ENCODE measurements at regions not wholly inside any gene's neighbourhood (a gene's known extent, or its start where the extent isn't known, plus 50 kb on each side); places are given as distances from the start of the nearest gene placed in this dataset.

- no peaks in the 10 kb centered on the region for H3K36me3 ChIP-seq (ENCODE audit: control insufficient read depth in 2 of 2, insufficient read depth in 2 of 2, low read length in 2 of 2)
- no peaks in the 10 kb centered on the region for H3K4me1 ChIP-seq (ENCODE audit: control insufficient read depth, insufficient read depth, low read length)
- H3K27ac ChIP-seq (ENCODE audit: low read length) = no peak overlapping the region
- no peaks in the 10 kb centered on the region for H3K27me3 ChIP-seq (ENCODE audit: control insufficient read depth in 1 of 2, insufficient read depth in 2 of 2, low read length in 2 of 2)
- no peak overlapping the region for H3K9ac ChIP-seq (ENCODE audit: low read length in 2 of 2)
- H3K4me3 ChIP-seq (ENCODE audit: low read length in 2 of 2) = no peak overlapping the region
- no peaks in the 10 kb centered on the region for H3K9me3 ChIP-seq (ENCODE audit: control insufficient read depth in 2 of 2, low read length in 2 of 2)
These were observed 50.7 kb upstream of the KLF7 start for GRCh38 chr2:207216457-207216856.

GRCh38 chr2:207217442-207217841 lies 51.7 kb upstream of the KLF7 start:
- H3K4me3 ChIP-seq (ENCODE audit: low read length in 2 of 2) = no peak overlapping the region
- no peaks in the 10 kb centered on the region for H3K4me1 ChIP-seq (ENCODE audit: control insufficient read depth, insufficient read depth, low read length)
- no peaks in the 10 kb centered on the region for H3K27me3 ChIP-seq (ENCODE audit: control insufficient read depth in 1 of 2, insufficient read depth in 2 of 2, low read length in 2 of 2)
- H3K36me3 ChIP-seq (ENCODE audit: control insufficient read depth in 2 of 2, insufficient read depth in 2 of 2, low read length in 2 of 2) = no peaks in the 10 kb centered on the region
- no peak overlapping the region for H3K27ac ChIP-seq (ENCODE audit: low read length)
- no peak overlapping the region for H3K9ac ChIP-seq (ENCODE audit: low read length in 2 of 2)
- no peaks in the 10 kb centered on the region for H3K9me3 ChIP-seq (ENCODE audit: control insufficient read depth in 2 of 2, low read length in 2 of 2)

GRCh38 chr2:207219081-207219630 lies 53.4 kb upstream of the KLF7 start:
- Histone ChIP-seq H3K4me1 (ENCODE audit: control insufficient read depth, insufficient read depth, low read length) (peaks cover 2% of the 10 kb centered on the region), H3K36me3 (ENCODE audit: control insufficient read depth in 2 of 2, insufficient read depth in 2 of 2, low read length in 2 of 2) (no peaks in the 10 kb centered on the region), H3K27me3 (ENCODE audit: control insufficient read depth in 1 of 2, insufficient read depth in 2 of 2, low read length in 2 of 2) (no peaks in the 10 kb centered on the region), H3K27ac (ENCODE audit: low read length) (no peak overlapping the region), H3K9me3 (ENCODE audit: control insufficient read depth in 2 of 2, low read length in 2 of 2) (no peaks in the 10 kb centered on the region), H3K4me3 (ENCODE audit: low read length in 2 of 2) (no peak overlapping the region), H3K9ac (ENCODE audit: low read length in 2 of 2) (no peak overlapping the region)

GRCh38 chr2:207219676-207220501 lies 54.1 kb upstream of the KLF7 start:
- H3K4me1 ChIP-seq (ENCODE audit: control insufficient read depth, insufficient read depth, low read length) = peaks cover 9% of the 10 kb centered on the region
- H3K27ac ChIP-seq (ENCODE audit: low read length) = no peak overlapping the region
- no peaks in the 10 kb centered on the region for H3K36me3 ChIP-seq (ENCODE audit: control insufficient read depth in 2 of 2, insufficient read depth in 2 of 2, low read length in 2 of 2)
- H3K27me3 ChIP-seq (ENCODE audit: control insufficient read depth in 1 of 2, insufficient read depth in 2 of 2, low read length in 2 of 2) = no peaks in the 10 kb centered on the region
- H3K9me3 ChIP-seq (ENCODE audit: control insufficient read depth in 2 of 2, low read length in 2 of 2) = no peaks in the 10 kb centered on the region
- H3K4me3 ChIP-seq (ENCODE audit: low read length in 2 of 2) = no peak overlapping the region
- H3K9ac ChIP-seq (ENCODE audit: low read length in 2 of 2) = no peak overlapping the region

- Histone ChIP-seq H3K4me3 (ENCODE audit: low read length in 2 of 2) (no peak overlapping the region), H3K9me3 (ENCODE audit: control insufficient read depth in 2 of 2, low read length in 2 of 2) (no peaks in the 10 kb centered on the region), H3K9ac (ENCODE audit: low read length in 2 of 2) (no peak overlapping the region), H3K27ac (ENCODE audit: low read length) (no peak overlapping the region), H3K36me3 (ENCODE audit: control insufficient read depth in 2 of 2, insufficient read depth in 2 of 2, low read length in 2 of 2) (no peaks in the 10 kb centered on the region), H3K4me1 (ENCODE audit: control insufficient read depth, insufficient read depth, low read length) (peaks cover 13% of the 10 kb centered on the region), H3K27me3 (ENCODE audit: control insufficient read depth in 1 of 2, insufficient read depth in 2 of 2, low read length in 2 of 2) (no peaks in the 10 kb centered on the region)
These were observed 56.0 kb upstream of the KLF7 start for GRCh38 chr2:207221731-207222130.

GRCh38 chr2:207223051-207223450 lies 57.3 kb upstream of the KLF7 start:
- Histone ChIP-seq H3K36me3 (ENCODE audit: control insufficient read depth in 2 of 2, insufficient read depth in 2 of 2, low read length in 2 of 2) (no peaks in the 10 kb centered on the region), H3K9me3 (ENCODE audit: control insufficient read depth in 2 of 2, low read length in 2 of 2) (no peaks in the 10 kb centered on the region), H3K27ac (ENCODE audit: low read length) (no peak overlapping the region), H3K4me1 (ENCODE audit: control insufficient read depth, insufficient read depth, low read length) (peaks cover 26% of the 10 kb centered on the region), H3K4me3 (ENCODE audit: low read length in 2 of 2) (no peak overlapping the region), H3K27me3 (ENCODE audit: control insufficient read depth in 1 of 2, insufficient read depth in 2 of 2, low read length in 2 of 2) (no peaks in the 10 kb centered on the region), H3K9ac (ENCODE audit: low read length in 2 of 2) (no peak overlapping the region)

GRCh38 chr2:207224381-207224780 lies 58.6 kb upstream of the KLF7 start:
- Histone ChIP-seq H3K4me3 (ENCODE audit: low read length in 2 of 2) (no peak overlapping the region), H3K27me3 (ENCODE audit: control insufficient read depth in 1 of 2, insufficient read depth in 2 of 2, low read length in 2 of 2) (no peaks in the 10 kb centered on the region), H3K4me1 (ENCODE audit: control insufficient read depth, insufficient read depth, low read length) (peaks cover 39% of the 10 kb centered on the region), H3K9ac (ENCODE audit: low read length in 2 of 2) (no peak overlapping the region), H3K27ac (ENCODE audit: low read length) (no peak overlapping the region), H3K9me3 (ENCODE audit: control insufficient read depth in 2 of 2, low read length in 2 of 2) (no peaks in the 10 kb centered on the region), H3K36me3 (ENCODE audit: control insufficient read depth in 2 of 2, insufficient read depth in 2 of 2, low read length in 2 of 2) (no peaks in the 10 kb centered on the region)

- Histone ChIP-seq H3K4me1 (ENCODE audit: control insufficient read depth, insufficient read depth, low read length) (peaks cover 39% of the 10 kb centered on the region), H3K36me3 (ENCODE audit: control insufficient read depth in 2 of 2, insufficient read depth in 2 of 2, low read length in 2 of 2) (no peaks in the 10 kb centered on the region), H3K27ac (ENCODE audit: low read length) (no peak overlapping the region), H3K4me3 (ENCODE audit: low read length in 2 of 2) (no peak overlapping the region), H3K27me3 (ENCODE audit: control insufficient read depth in 1 of 2, insufficient read depth in 2 of 2, low read length in 2 of 2) (no peaks in the 10 kb centered on the region), H3K9ac (ENCODE audit: low read length in 2 of 2) (no peak overlapping the region), H3K9me3 (ENCODE audit: control insufficient read depth in 2 of 2, low read length in 2 of 2) (no peaks in the 10 kb centered on the region)
These were observed 59.2 kb upstream of the KLF7 start for GRCh38 chr2:207224791-207225482.

GRCh38 chr2:207225773-207226172 lies 60.0 kb upstream of the KLF7 start:
- H3K27ac ChIP-seq (ENCODE audit: low read length) = no peak overlapping the region
- no peaks in the 10 kb centered on the region for H3K36me3 ChIP-seq (ENCODE audit: control insufficient read depth in 2 of 2, insufficient read depth in 2 of 2, low read length in 2 of 2)
- no peak overlapping the region for H3K4me3 ChIP-seq (ENCODE audit: low read length in 2 of 2)
- no peak overlapping the region for H3K9ac ChIP-seq (ENCODE audit: low read length in 2 of 2)
- peaks cover 39% of the 10 kb centered on the region for H3K4me1 ChIP-seq (ENCODE audit: control insufficient read depth, insufficient read depth, low read length)
- no peaks in the 10 kb centered on the region for H3K9me3 ChIP-seq (ENCODE audit: control insufficient read depth in 2 of 2, low read length in 2 of 2)
- H3K27me3 ChIP-seq (ENCODE audit: control insufficient read depth in 1 of 2, insufficient read depth in 2 of 2, low read length in 2 of 2) = no peaks in the 10 kb centered on the region

- H3K36me3 ChIP-seq (ENCODE audit: control insufficient read depth in 2 of 2, insufficient read depth in 2 of 2, low read length in 2 of 2) = no peaks in the 10 kb centered on the region
- no peaks in the 10 kb centered on the region for H3K9me3 ChIP-seq (ENCODE audit: control insufficient read depth in 2 of 2, low read length in 2 of 2)
- H3K4me3 ChIP-seq (ENCODE audit: low read length in 2 of 2) = no peak overlapping the region
- H3K4me1 ChIP-seq (ENCODE audit: control insufficient read depth, insufficient read depth, low read length) = peaks cover 39% of the 10 kb centered on the region
- no peak overlapping the region for H3K9ac ChIP-seq (ENCODE audit: low read length in 2 of 2)
- no peaks in the 10 kb centered on the region for H3K27me3 ChIP-seq (ENCODE audit: control insufficient read depth in 1 of 2, insufficient read depth in 2 of 2, low read length in 2 of 2)
- H3K27ac ChIP-seq (ENCODE audit: low read length) = no peak overlapping the region
These were observed 60.5 kb upstream of the KLF7 start for GRCh38 chr2:207226243-207226642.

- H3K9ac ChIP-seq (ENCODE audit: low read length in 2 of 2) = peak overlapping the region; percentile 29 to 47
- H3K36me3 ChIP-seq (ENCODE audit: control insufficient read depth in 2 of 2, insufficient read depth in 2 of 2, low read length in 2 of 2) = no peaks in the 10 kb centered on the region
- H3K9me3 ChIP-seq (ENCODE audit: control insufficient read depth in 2 of 2, low read length in 2 of 2) = no peaks in the 10 kb centered on the region
- peak overlapping the region; percentile 42 to 62 for H3K4me3 ChIP-seq (ENCODE audit: low read length in 2 of 2)
- H3K27ac ChIP-seq (ENCODE audit: low read length) = peak overlapping the region; percentile 80
- H3K27me3 ChIP-seq (ENCODE audit: control insufficient read depth in 1 of 2, insufficient read depth in 2 of 2, low read length in 2 of 2) = no peaks in the 10 kb centered on the region
- peaks cover 39% of the 10 kb centered on the region for H3K4me1 ChIP-seq (ENCODE audit: control insufficient read depth, insufficient read depth, low read length)
These were observed 60.9 kb upstream of the KLF7 start for GRCh38 chr2:207226671-207227061.
